ENCODE measurements at regions not wholly inside any gene's neighbourhood (a gene's known extent, or its start where the extent isn't known, plus 50 kb on each side); places are given as distances from the start of the nearest gene placed in this dataset.

DNA sequence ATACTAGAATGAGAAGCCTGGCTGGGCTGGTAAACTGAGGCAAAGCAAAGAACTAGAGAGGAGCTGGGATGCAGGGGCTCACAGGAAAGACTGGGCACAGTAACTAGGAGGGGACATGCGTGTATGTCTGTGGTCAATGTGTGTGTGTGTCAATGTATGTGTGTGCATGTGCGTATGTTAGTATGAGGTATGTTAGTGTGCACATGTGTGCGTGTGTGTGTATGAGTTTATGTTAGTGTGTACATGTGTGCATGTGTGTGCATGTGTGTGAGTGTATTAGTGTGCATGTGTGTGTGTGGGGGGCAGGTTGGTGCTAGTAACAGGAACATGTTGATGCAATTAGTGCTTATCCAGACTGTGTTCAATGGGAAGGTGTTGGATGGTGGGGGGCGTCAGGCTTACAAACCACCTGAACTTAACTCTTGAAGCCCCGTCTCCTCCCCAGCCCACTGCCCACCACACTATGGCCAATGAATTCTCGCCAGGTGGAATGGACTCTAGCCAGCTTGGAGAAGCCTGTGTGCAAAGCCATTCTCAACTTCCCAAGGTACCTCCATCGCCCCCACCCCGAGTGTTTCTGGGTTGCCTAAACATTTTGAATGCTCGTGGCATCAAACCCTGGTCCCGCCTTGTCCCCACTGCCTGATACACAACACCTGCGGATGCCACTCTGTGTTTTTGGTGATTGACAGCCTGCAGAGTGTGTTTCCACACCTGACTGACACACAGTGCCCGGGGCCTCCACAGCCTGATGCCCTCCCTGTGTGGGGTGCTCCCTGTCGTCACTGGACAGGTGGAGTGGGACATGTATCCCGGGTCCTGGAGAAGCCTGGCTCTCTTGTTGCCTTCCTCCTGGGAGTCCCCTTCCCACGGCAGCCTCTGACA is 90.1 kb upstream of the ASB18 start:
- TF ChIP-seq, protein P1, sequence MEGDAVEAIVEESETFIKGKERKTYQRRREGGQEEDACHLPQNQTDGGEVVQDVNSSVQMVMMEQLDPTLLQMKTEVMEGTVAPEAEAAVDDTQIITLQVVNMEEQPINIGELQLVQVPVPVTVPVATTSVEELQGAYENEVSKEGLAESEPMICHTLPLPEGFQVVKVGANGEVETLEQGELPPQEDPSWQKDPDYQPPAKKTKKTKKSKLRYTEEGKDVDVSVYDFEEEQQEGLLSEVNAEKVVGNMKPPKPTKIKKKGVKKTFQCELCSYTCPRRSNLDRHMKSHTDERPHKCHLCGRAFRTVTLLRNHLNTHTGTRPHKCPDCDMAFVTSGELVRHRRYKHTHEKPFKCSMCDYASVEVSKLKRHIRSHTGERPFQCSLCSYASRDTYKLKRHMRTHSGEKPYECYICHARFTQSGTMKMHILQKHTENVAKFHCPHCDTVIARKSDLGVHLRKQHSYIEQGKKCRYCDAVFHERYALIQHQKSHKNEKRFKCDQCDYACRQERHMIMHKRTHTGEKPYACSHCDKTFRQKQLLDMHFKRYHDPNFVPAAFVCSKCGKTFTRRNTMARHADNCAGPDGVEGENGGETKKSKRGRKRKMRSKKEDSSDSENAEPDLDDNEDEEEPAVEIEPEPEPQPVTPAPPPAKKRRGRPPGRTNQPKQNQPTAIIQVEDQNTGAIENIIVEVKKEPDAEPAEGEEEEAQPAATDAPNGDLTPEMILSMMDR (IDR thresholded peaks at IDR 0.05): no peak
- TF ChIP-seq POLR2A (IDR thresholded peaks at IDR 0.05): no peak
